ENCODE measurements at regions not wholly inside any gene's neighbourhood (a gene's known extent, or its start where the extent isn't known, plus 50 kb on each side); places are given as distances from the start of the nearest gene placed in this dataset.

GRCh38 chr11:112357488-112357887 lies 96.8 kb upstream of the PLET1 start:
- TF ChIP-seq CTCF (IDR thresholded peaks at IDR 0.05) (no peak), POLR2AphosphoS5 (IDR thresholded peaks at IDR 0.05; ENCODE audit: insufficient read depth in 1 of 2, low read depth in 1 of 2) (no peak), POLR2A (IDR thresholded peaks at IDR 0.05) (no peak)

Measured in vagina (tissue), 2 donors.